SK-N-MC (cell line): ENCODE measurements at regions not wholly inside any gene's neighbourhood (a gene's known extent, or its start where the extent isn't known, plus 50 kb on each side); places are given as distances from the start of the nearest gene placed in this dataset.

Experiments used
- DNase-seq: peaks from one replicate; pipeline ENCODE4 v3.0.0-alpha.2; 2011; ENCODE audit warnings: low read depth, low spot score
- H3K27ac ChIP-seq: fragments of 200-600 bp; sonication (generic); 2 replicates; pipeline ENCODE4 v1.5.1; 2016; ENCODE audit warnings: mixed run types
- H3K36me3 ChIP-seq: fragments of 200-600 bp; sonication (generic); 2 replicates; pipeline ENCODE4 v1.6.1; 2017; ENCODE audit warnings: antibody characterized with exemption, low read length, mixed read lengths; ENCODE audit not compliant: insufficient read depth
- H3K4me3 ChIP-seq: fragments of 200-600 bp; sonication (generic); 2 replicates; pipeline ENCODE4 v1.5.1; 2016
- H3K9ac ChIP-seq: fragments of 200-600 bp; sonication (generic); 2 replicates; pipeline ENCODE4 v1.8.0; 2017; ENCODE audit warnings: mixed run types, mixed read lengths; ENCODE audit not compliant: insufficient read length
- H3K9me3 ChIP-seq: fragments of 200-600 bp; sonication (generic); 2 replicates; pipeline ENCODE4 v1.6.1; 2017; ENCODE audit warnings: low read depth, mild to moderate bottlenecking, antibody characterized with exemption, low read length, moderate library complexity, mixed read lengths
- EZH2 ChIP-seq: fragments of 200-600 bp; sonication (generic); IDR thresholded peaks from one replicate; pipeline ENCODE4 v1.6.1; 2017; ENCODE audit warnings: antibody characterized with exemption
- FOXP2 ChIP-seq: optimal IDR thresholded peaks from 2 replicates; pipeline ENCODE3; 2011; ENCODE audit warnings: mild to moderate bottlenecking, moderate library complexity; ENCODE audit not compliant: insufficient read depth; ENCODE audit errors: extremely low read length, control extremely low read depth
- POLR2AphosphoS5 ChIP-seq: IDR thresholded peaks from 2 replicates; pipeline ENCODE4 v1.6.1; 2012; ENCODE audit warnings: mild to moderate bottlenecking, low read depth, low read length, borderline replicate concordance

- H3K9me3 ChIP-seq, result no peaks in the 10 kb centered on the region
- TF ChIP-seq EZH2 (no peak), FOXP2 (no peak), POLR2AphosphoS5 (no peak)
- no peak overlapping the region for H3K9ac ChIP-seq
- no peak for DNase-seq
- H3K36me3 ChIP-seq, result no peaks in the 10 kb centered on the region
- H3K27ac ChIP-seq, result no peak overlapping the region
- no peak overlapping the region for H3K4me3 ChIP-seq
Observed at GRCh38 chr14:99073431-99073830, 198.6 kb downstream of the BCL11B start.

GRCh38 chr14:99075061-99075460, 196.9 kb downstream of the BCL11B start:
- H3K4me3 ChIP-seq, result no peak overlapping the region
- no peaks in the 10 kb centered on the region for H3K36me3 ChIP-seq
- peak; percentile 51 for DNase-seq
- no peaks in the 10 kb centered on the region for H3K9me3 ChIP-seq
- peak overlapping the region; percentile 37; the same call in 1 of the 2 replicates for H3K27ac ChIP-seq
- TF ChIP-seq POLR2AphosphoS5 (no peak), FOXP2 (no peak), EZH2 (no peak)
- H3K9ac ChIP-seq, result no peak overlapping the region

GRCh38 chr14:99075771-99076375, 196.1 kb downstream of the BCL11B start:
- no peak overlapping the region for H3K27ac ChIP-seq
- H3K4me3 ChIP-seq, result no peak overlapping the region
- TF ChIP-seq POLR2AphosphoS5 (no peak), FOXP2 (no peak), EZH2 (no peak)
- no peak for DNase-seq
- no peaks in the 10 kb centered on the region for H3K9me3 ChIP-seq
- H3K36me3 ChIP-seq, result no peaks in the 10 kb centered on the region
- no peak overlapping the region for H3K9ac ChIP-seq

GRCh38 chr14:99077076-99077843, 194.7 kb downstream of the BCL11B start:
- H3K4me3 ChIP-seq, result no peak overlapping the region
- TF ChIP-seq FOXP2, result no peak
- TF ChIP-seq EZH2, result no peak
- TF ChIP-seq POLR2AphosphoS5, result no peak
- no peaks in the 10 kb centered on the region for H3K9me3 ChIP-seq
- H3K36me3 ChIP-seq, result no peaks in the 10 kb centered on the region
- H3K27ac ChIP-seq, result no peak overlapping the region
- no peak for DNase-seq
- no peak overlapping the region for H3K9ac ChIP-seq

GRCh38 chr14:99077844-99078236, 194.2 kb downstream of the BCL11B start:
- no peak for DNase-seq
- Histone ChIP-seq H3K9ac (no peak overlapping the region), H3K27ac (no peak overlapping the region), H3K4me3 (no peak overlapping the region), H3K36me3 (no peaks in the 10 kb centered on the region), H3K9me3 (no peaks in the 10 kb centered on the region)
- TF ChIP-seq FOXP2 (no peak), POLR2AphosphoS5 (no peak), EZH2 (no peak)

GRCh38 chr14:99078426-99078825, 193.6 kb downstream of the BCL11B start:
- H3K4me3 ChIP-seq, result no peak overlapping the region
- no peak overlapping the region for H3K9ac ChIP-seq
- no peaks in the 10 kb centered on the region for H3K9me3 ChIP-seq
- H3K36me3 ChIP-seq, result no peaks in the 10 kb centered on the region
- no peak for DNase-seq
- TF ChIP-seq FOXP2 (no peak), EZH2 (no peak), POLR2AphosphoS5 (no peak)
- no peak overlapping the region for H3K27ac ChIP-seq

- H3K4me3 ChIP-seq, result no peak overlapping the region
- H3K36me3 ChIP-seq, result no peaks in the 10 kb centered on the region
- no peak overlapping the region for H3K9ac ChIP-seq
- DNase-seq, result no peak
- H3K9me3 ChIP-seq, result no peaks in the 10 kb centered on the region
- no peak for TF ChIP-seq POLR2AphosphoS5
- TF ChIP-seq FOXP2, result no peak
- no peak for TF ChIP-seq EZH2
- H3K27ac ChIP-seq, result no peak overlapping the region
Observed at GRCh38 chr14:99079061-99079727, 192.8 kb downstream of the BCL11B start.

GRCh38 chr14:99080306-99080705, 191.7 kb downstream of the BCL11B start:
- no peak overlapping the region for H3K27ac ChIP-seq
- no peak overlapping the region for H3K4me3 ChIP-seq
- H3K9me3 ChIP-seq, result no peaks in the 10 kb centered on the region
- no peak for DNase-seq
- no peaks in the 10 kb centered on the region for H3K36me3 ChIP-seq
- TF ChIP-seq POLR2AphosphoS5, result no peak
- no peak for TF ChIP-seq EZH2
- TF ChIP-seq FOXP2, result no peak
- H3K9ac ChIP-seq, result no peak overlapping the region
